HG03575 (cell line): ENCODE measurements at regions not wholly inside any gene's neighbourhood (a gene's known extent, or its start where the extent isn't known, plus 50 kb on each side); places are given as distances from the start of the nearest gene placed in this dataset.

Source experiments
- ATAC-seq: cut with Tn5 transposase; IDR thresholded peaks from one replicate; pipeline ENCODE4 v1.9.1; 2021; ENCODE audit not compliant: unreplicated experiment, insufficient number of reproducible peaks, low FRiP score; ENCODE audit errors: extremely low read depth

- ATAC-seq, result peak; percentile 87
Observed at GRCh38 chr14:49992901-49993339, 100.0 kb downstream of the ARF6 start.

- ATAC-seq, result no peak
Observed at GRCh38 chr14:49993565-49993964, 100.7 kb downstream of the ARF6 start.

- no peak for ATAC-seq
Observed at GRCh38 chr14:49994951-49995561, 102.2 kb downstream of the ARF6 start.

GRCh38 chr14:49997991-49998390, 105.1 kb downstream of the ARF6 start:
- no peak for ATAC-seq

- peak; percentile 38 for ATAC-seq
Observed at GRCh38 chr14:49999146-49999761, 106.4 kb downstream of the ARF6 start.

- ATAC-seq, result no peak
Observed at GRCh38 chr14:49999826-50000379, 107.0 kb downstream of the ARF6 start.

- no peak for ATAC-seq
Observed at GRCh38 chr14:50000380-50001150, 107.7 kb downstream of the ARF6 start.

GRCh38 chr14:50001151-50001998, 108.5 kb downstream of the ARF6 start:
- no peak for ATAC-seq

GRCh38 chr14:50001999-50002925, 109.4 kb downstream of the ARF6 start:
- ATAC-seq, result no peak

- ATAC-seq, result no peak
Observed at GRCh38 chr14:50002926-50003212, 110.0 kb downstream of the ARF6 start.

- ATAC-seq, result no peak
Observed at GRCh38 chr14:50003213-50004021, 110.5 kb downstream of the ARF6 start.

- no peak for ATAC-seq
Observed at GRCh38 chr14:50006141-50006540, 110.2 kb downstream of the VCPKMT start.

- ATAC-seq, result no peak
Observed at GRCh38 chr14:50007123-50007903, 109.1 kb downstream of the VCPKMT start.

GRCh38 chr14:50008562-50008961, 107.8 kb downstream of the VCPKMT start:
- ATAC-seq, result no peak

- no peak for ATAC-seq
Observed at GRCh38 chr14:50008974-50009373, 107.4 kb downstream of the VCPKMT start.

- ATAC-seq, result no peak
Observed at GRCh38 chr14:50010752-50011151, 105.6 kb downstream of the VCPKMT start.

- no peak for ATAC-seq
Observed at GRCh38 chr14:50011242-50011641, 105.1 kb downstream of the VCPKMT start.
